ENCODE measurements at regions not wholly inside any gene's neighbourhood (a gene's known extent, or its start where the extent isn't known, plus 50 kb on each side); places are given as distances from the start of the nearest gene placed in this dataset.

DNA sequence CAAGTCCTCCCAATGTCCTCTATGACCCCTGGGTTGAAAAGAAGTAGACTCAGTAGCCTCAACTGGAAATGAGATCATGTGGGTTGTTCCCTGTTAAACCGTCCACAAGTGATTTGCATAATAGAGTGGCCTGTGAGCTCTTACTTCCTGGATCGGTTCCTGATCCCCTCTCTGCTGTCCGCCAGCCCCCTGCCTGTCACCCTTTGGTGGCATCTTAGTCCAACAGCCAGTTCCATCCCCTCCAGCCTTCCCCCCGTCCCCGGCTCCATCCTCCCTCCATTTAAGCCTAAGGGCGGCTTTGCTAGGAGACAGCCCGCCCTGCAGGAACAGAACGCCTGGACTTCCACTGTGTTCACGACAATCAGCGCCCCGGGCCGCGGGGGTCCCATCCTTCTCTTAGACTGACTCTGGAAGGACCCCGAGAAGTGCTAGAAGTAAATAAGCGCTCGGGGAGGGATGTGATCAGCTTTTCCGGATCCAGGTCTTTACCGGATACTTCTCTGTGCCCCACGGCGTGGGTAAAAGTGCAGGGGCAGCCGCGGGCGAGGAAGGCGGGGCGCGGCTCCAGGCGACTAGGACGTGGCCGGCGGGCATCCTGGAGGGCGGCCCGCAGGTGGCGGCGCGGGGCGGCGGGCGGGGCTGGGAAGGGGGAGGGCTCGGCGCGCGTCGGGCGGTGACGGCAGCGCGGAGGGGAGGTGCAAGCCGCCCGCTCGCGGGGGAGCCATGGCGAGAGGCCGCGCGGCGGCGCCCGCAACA lies 51.2 kb upstream of the ULK4 start:
- Histone ChIP-seq H3K36me3 (ENCODE audit: control insufficient read depth in 2 of 2, insufficient read depth in 1 of 2, low read length in 2 of 2) (no peaks in the 10 kb centered on the region), H3K27ac (ENCODE audit: extremely low read depth, low read depth, low read length) (no peak overlapping the region; the same call in 1 of the 2 replicates), H3K9me3 (ENCODE audit: control insufficient read depth, insufficient read depth, low read depth, low read length) (no peaks in the 10 kb centered on the region), H3K4me1 (ENCODE audit: control insufficient read depth, insufficient read depth, low read length) (no peaks in the 10 kb centered on the region), H3K4me3 (ENCODE audit: low read depth, low read length) (peak overlapping the region; percentile 89)
- CTCF ChIA-PET: no interaction called here
- POLR2A ChIA-PET: no interaction called here
- TF ChIP-seq, protein P1, sequence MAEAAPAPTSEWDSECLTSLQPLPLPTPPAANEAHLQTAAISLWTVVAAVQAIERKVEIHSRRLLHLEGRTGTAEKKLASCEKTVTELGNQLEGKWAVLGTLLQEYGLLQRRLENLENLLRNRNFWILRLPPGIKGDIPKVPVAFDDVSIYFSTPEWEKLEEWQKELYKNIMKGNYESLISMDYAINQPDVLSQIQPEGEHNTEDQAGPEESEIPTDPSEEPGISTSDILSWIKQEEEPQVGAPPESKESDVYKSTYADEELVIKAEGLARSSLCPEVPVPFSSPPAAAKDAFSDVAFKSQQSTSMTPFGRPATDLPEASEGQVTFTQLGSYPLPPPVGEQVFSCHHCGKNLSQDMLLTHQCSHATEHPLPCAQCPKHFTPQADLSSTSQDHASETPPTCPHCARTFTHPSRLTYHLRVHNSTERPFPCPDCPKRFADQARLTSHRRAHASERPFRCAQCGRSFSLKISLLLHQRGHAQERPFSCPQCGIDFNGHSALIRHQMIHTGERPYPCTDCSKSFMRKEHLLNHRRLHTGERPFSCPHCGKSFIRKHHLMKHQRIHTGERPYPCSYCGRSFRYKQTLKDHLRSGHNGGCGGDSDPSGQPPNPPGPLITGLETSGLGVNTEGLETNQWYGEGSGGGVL (tag by site-specific recombination; IDR thresholded peaks at IDR 0.05): peak; percentile 37; the same call in 1 of the 2 replicates
- TF ChIP-seq ZNF132 (tag by site-specific recombination; IDR thresholded peaks at IDR 0.05; ENCODE audit: borderline replicate concordance) (no peak), ZFHX2 (tag by site-specific recombination; conservative IDR thresholded peaks at IDR 0.05) (no peak), ZNF335 (tag by site-specific recombination; conservative IDR thresholded peaks at IDR 0.05) (peak; percentile 83), ZNF169 (tag by site-specific recombination; IDR thresholded peaks at IDR 0.05) (no peak), ZNF585B (tag by site-specific recombination; IDR thresholded peaks at IDR 0.05) (no peak), MZF1 (tag by site-specific recombination; IDR thresholded peaks at IDR 0.05; ENCODE audit: borderline replicate concordance) (peak; percentile 22; the same call in 1 of the 2 replicates), GFI1B (tag by site-specific recombination; IDR thresholded peaks at IDR 0.05) (no peak), ZNF223 (tag by site-specific recombination; IDR thresholded peaks at IDR 0.05) (no peak), ZNF157 (tag by site-specific recombination; IDR thresholded peaks at IDR 0.05) (no peak), ZBTB20 (tag by site-specific recombination; IDR thresholded peaks at IDR 0.05) (peak; percentile 63; the same call in 1 of the 2 replicates), KLF9 (tag by site-specific recombination; IDR thresholded peaks at IDR 0.05; ENCODE audit: low read depth) (no peak), ZNF248 (tag by site-specific recombination; IDR thresholded peaks at IDR 0.05) (no peak), ZNF571 (tag by site-specific recombination; IDR thresholded peaks at IDR 0.05) (no peak), PRDM6 (tag by site-specific recombination; IDR thresholded peaks at IDR 0.05) (no peak), SCRT2 (tag by site-specific recombination; IDR thresholded peaks at IDR 0.05) (no peak), ZNF555 (tag by site-specific recombination; conservative IDR thresholded peaks at IDR 0.05) (no peak)
- TF ChIP-seq, protein P2, sequence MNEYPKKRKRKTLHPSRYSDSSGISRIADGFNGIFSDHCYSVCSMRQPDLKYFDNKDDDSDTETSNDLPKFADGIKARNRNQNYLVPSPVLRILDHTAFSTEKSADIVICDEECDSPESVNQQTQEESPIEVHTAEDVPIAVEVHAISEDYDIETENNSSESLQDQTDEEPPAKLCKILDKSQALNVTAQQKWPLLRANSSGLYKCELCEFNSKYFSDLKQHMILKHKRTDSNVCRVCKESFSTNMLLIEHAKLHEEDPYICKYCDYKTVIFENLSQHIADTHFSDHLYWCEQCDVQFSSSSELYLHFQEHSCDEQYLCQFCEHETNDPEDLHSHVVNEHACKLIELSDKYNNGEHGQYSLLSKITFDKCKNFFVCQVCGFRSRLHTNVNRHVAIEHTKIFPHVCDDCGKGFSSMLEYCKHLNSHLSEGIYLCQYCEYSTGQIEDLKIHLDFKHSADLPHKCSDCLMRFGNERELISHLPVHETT (tag by site-specific recombination; IDR thresholded peaks at IDR 0.05): no peak
- TF ChIP-seq, protein P3, sequence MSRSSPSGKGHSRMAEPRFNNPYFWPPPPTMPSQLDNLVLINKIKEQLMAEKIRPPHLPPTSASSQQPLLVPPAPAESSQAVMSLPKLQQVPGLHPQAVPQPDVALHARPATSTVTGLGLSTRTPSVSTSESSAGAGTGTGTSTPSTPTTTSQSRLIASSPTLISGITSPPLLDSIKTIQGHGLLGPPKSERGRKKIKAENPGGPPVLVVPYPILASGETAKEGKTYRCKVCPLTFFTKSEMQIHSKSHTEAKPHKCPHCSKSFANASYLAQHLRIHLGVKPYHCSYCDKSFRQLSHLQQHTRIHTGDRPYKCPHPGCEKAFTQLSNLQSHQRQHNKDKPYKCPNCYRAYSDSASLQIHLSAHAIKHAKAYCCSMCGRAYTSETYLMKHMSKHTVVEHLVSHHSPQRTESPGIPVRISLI (tag by site-specific recombination; IDR thresholded peaks at IDR 0.05): no peak
- TF ChIP-seq, protein P4, sequence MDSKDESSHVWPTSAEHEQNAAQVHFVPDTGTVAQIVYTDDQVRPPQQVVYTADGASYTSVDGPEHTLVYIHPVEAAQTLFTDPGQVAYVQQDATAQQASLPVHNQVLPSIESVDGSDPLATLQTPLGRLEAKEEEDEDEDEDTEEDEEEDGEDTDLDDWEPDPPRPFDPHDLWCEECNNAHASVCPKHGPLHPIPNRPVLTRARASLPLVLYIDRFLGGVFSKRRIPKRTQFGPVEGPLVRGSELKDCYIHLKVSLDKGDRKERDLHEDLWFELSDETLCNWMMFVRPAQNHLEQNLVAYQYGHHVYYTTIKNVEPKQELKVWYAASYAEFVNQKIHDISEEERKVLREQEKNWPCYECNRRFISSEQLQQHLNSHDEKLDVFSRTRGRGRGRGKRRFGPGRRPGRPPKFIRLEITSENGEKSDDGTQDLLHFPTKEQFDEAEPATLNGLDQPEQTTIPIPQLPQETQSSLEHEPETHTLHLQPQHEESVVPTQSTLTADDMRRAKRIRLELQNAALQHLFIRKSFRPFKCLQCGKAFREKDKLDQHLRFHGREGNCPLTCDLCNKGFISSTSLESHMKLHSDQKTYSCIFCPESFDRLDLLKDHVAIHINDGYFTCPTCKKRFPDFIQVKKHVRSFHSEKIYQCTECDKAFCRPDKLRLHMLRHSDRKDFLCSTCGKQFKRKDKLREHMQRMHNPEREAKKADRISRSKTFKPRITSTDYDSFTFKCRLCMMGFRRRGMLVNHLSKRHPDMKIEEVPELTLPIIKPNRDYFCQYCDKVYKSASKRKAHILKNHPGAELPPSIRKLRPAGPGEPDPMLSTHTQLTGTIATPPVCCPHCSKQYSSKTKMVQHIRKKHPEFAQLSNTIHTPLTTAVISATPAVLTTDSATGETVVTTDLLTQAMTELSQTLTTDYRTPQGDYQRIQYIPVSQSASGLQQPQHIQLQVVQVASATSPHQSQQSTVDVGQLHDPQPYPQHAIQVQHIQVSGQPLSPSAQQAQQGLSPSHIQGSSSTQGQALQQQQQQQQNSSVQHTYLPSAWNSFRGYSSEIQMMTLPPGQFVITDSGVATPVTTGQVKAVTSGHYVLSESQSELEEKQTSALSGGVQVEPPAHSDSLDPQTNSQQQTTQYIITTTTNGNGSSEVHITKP (tag by site-specific recombination; IDR thresholded peaks at IDR 0.05): peak; percentile 77
- TF ChIP-seq, protein P5, sequence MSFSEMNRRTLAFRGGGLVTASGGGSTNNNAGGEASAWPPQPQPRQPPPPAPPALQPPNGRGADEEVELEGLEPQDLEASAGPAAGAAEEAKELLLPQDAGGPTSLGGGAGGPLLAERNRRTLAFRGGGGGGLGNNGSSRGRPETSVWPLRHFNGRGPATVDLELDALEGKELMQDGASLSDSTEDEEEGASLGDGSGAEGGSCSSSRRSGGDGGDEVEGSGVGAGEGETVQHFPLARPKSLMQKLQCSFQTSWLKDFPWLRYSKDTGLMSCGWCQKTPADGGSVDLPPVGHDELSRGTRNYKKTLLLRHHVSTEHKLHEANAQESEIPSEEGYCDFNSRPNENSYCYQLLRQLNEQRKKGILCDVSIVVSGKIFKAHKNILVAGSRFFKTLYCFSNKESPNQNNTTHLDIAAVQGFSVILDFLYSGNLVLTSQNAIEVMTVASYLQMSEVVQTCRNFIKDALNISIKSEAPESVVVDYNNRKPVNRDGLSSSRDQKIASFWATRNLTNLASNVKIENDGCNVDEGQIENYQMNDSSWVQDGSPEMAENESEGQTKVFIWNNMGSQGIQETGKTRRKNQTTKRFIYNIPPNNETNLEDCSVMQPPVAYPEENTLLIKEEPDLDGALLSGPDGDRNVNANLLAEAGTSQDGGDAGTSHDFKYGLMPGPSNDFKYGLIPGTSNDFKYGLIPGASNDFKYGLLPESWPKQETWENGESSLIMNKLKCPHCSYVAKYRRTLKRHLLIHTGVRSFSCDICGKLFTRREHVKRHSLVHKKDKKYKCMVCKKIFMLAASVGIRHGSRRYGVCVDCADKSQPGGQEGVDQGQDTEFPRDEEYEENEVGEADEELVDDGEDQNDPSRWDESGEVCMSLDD (tag by site-specific recombination; IDR thresholded peaks at IDR 0.05): no peak
- TF ChIP-seq, protein P6, sequence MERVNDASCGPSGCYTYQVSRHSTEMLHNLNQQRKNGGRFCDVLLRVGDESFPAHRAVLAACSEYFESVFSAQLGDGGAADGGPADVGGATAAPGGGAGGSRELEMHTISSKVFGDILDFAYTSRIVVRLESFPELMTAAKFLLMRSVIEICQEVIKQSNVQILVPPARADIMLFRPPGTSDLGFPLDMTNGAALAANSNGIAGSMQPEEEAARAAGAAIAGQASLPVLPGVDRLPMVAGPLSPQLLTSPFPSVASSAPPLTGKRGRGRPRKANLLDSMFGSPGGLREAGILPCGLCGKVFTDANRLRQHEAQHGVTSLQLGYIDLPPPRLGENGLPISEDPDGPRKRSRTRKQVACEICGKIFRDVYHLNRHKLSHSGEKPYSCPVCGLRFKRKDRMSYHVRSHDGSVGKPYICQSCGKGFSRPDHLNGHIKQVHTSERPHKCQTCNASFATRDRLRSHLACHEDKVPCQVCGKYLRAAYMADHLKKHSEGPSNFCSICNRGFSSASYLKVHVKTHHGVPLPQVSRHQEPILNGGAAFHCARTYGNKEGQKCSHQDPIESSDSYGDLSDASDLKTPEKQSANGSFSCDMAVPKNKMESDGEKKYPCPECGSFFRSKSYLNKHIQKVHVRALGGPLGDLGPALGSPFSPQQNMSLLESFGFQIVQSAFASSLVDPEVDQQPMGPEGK (tag by site-specific recombination; IDR thresholded peaks at IDR 0.05): peak; percentile 58; the same call in 1 of the 2 replicates

Measured in HEK293 (cell line).